NOMO-1 treated with DMSO at 0.1 percent for 48 hours (cell line): ENCODE measurements at regions not wholly inside any gene's neighbourhood (a gene's known extent, or its start where the extent isn't known, plus 50 kb on each side); places are given as distances from the start of the nearest gene placed in this dataset.
A peak's percentile ranks its signal among the peaks of the same experiment; 100 is the strongest.

Source experiments
- DNase-seq: peaks from one replicate; lab custom pipeline; 2025; ENCODE audit not compliant: unreplicated experiment; lab: John Stamatoyannopoulos, UW

GRCh38 chr3:148254402-148254801, 443.3 kb upstream of the AGTR1 start:
- no peak for DNase-seq

- no peak for DNase-seq
Observed at GRCh38 chr3:148255981-148256969, 441.4 kb upstream of the AGTR1 start.

DNA sequence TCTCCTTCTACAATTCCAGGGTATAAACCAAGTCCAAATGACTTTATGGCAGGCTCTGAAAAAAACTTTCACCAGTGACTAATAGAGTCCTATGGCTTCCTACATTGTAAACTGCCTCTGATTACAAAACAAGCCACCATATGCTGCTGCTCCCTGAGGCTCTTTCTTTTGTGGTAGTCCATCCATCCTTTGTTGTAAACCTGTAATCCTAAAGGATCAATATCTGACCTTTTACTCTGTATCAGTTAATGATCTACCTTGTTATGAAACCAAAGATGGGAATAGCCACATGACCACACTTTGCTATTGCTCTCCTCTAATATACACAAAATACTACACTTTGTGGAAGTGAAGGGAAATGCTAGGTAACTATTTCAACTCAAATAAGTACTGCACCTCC, 434.7 kb upstream of the AGTR1 start:
- DNase-seq = no peak

DNA sequence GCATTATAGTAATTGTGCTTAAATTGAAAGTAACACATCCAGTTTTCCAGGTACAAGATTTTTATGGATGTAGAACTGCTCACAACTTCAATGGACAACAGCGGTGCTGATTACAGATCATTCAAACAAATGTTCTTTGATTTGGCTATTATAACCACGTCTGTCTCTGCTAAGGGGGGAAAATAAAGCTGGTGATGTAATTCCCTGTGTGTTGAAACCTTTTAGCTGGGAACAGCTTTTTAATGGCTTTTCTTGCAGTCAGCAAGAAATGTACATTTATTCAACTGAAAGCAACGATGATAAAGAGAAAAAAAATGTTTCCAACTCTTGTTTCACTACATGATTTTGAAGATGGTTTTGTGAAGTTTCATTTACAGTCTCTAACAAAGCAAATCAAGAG, 431.9 kb upstream of the AGTR1 start:
- DNase-seq = no peak

GRCh38 chr3:148266341-148266740, 431.4 kb upstream of the AGTR1 start:
- DNase-seq = no peak

DNA sequence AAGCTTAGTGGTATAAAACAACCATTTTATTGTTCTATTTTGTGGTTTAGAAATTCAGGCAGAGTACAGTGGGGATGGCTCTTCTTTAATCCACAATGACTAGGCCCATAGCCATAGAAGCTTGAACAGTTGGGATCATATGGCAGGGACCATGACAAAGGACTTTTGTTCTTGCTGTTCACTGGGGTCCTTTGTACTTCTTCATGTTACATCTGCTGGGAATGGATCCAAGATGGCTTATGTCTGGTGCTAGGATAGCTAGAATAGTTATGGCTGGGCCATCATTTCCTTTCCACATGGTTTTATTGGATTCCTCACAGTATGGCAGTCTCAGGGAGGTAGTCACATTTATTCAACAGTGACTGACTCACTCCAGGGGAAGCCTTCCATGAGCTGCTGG, 427.9 kb upstream of the AGTR1 start:
- no peak for DNase-seq

DNA sequence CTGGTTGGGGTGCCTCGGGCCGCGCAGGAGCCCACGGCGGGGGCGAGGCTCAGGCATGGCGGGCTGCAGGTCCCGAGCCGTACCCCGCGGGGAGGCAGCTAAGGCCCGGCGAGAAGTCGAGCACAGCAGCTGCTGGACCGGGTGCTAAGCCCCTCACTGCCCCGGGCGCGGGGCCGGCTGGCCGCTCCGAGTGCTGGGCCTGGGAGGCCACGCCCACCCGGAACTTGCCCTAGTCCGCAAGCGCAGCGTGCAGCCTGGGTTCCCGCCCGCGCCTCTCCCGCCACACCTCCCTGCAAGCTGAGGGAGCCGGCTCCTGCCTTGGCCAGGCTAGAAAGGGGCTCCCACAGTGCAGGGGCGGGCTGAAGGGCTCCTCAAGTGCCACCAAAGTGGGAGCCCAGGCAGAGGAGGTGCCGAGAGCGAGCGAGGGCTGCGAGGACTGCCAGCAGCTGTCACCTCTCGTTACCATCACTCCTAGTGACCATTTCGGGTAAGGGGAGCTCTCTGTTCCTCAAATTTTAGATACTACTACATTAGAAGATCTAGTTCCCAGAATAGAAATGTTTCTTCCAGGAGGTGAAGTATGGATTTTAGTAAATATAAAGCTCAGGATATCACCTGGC, 417.0 kb upstream of the AGTR1 start:
- no peak for DNase-seq

GRCh38 chr3:148289159-148289558, 408.5 kb upstream of the AGTR1 start:
- DNase-seq = no peak

DNA sequence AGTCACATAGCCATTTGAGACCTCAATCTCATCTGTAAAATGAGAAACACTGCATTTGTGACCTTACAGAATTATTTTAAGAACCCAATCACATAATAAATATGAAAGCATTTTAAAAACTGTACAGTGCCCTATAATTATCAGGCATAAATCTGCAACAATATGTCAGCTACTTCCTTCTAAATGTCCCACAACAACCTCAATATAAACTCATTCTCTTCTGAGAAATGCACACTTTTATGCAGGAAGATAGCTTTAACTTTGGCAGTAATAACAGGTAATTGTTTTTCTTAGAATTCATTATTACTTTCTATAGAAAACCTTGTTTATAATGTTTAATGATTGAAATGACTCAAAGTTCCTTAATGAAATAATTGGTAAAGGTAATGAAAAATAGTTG, 400.7 kb upstream of the AGTR1 start:
- no peak for DNase-seq

GRCh38 chr3:148307443-148307843, 390.3 kb upstream of the AGTR1 start:
- no peak for DNase-seq

- DNase-seq = peak; percentile 5
Observed at GRCh38 chr3:148309390-148310035, 388.2 kb upstream of the AGTR1 start.

GRCh38 chr3:148315756-148316155, 381.9 kb upstream of the AGTR1 start:
- no peak for DNase-seq

GRCh38 chr3:148318240-148318639, 379.5 kb upstream of the AGTR1 start:
- no peak for DNase-seq

- DNase-seq = peak; percentile 98
Observed at GRCh38 chr3:148319161-148319915, 378.4 kb upstream of the AGTR1 start.

DNA sequence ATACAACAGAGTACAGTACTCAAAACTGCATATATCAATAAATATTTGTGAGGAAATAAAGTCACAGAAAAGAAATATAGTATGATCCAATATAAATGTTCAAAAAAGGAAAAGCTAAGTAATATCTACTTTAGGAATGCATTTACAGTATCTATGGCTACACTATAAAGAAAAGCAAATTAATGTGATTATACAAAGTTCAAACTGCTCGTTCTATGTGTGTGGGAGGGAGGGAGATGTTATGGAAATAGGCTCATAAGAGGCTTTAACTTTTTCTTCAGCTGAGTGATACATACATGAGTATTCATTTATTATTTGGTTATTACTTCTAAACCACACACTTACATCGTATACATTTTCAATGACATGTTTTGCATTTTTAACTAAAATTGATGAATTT, 377.7 kb upstream of the AGTR1 start:
- no peak for DNase-seq

GRCh38 chr3:148329481-148330235, 368.0 kb upstream of the AGTR1 start:
- DNase-seq = no peak

DNA sequence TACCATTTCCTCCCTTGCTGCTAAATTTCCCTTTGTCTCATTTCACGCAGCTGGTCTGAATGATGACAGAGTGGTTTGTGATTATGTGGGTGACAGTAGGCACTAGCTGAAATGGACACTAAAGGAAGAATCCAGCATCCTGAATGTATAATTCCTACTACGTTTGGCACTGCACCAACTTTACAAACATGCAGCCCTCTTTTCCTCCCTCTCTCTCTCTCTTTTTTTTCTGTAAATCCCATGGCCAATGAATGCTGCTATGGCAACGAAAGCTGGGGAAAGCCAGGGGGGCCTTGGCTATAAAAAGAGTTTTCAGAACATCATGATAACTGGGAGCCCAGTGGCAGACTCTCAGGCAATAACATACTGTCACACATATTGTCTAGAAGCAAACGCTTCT, 367.2 kb upstream of the AGTR1 start:
- no peak for DNase-seq

GRCh38 chr3:148331081-148331846, 366.4 kb upstream of the AGTR1 start:
- DNase-seq = no peak

DNA sequence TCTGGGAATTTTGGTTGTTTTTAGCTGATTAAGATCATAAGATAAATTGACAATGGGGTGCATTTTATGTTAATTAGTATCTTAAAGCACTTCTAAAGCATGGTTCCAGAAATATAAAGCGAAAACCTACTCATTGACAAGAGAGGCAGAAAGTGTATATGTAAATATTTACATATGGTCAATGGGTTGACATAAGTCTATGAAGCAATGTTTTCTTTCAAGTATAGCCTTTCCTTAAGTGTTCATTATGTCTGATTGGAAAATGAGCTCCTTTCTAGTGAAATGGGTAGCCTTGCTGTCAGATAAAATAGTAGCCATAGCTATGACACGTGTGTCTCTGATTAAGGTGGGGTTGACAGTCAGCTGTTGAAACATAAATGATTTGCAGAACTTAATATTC, 365.2 kb upstream of the AGTR1 start:
- DNase-seq = no peak

DNA sequence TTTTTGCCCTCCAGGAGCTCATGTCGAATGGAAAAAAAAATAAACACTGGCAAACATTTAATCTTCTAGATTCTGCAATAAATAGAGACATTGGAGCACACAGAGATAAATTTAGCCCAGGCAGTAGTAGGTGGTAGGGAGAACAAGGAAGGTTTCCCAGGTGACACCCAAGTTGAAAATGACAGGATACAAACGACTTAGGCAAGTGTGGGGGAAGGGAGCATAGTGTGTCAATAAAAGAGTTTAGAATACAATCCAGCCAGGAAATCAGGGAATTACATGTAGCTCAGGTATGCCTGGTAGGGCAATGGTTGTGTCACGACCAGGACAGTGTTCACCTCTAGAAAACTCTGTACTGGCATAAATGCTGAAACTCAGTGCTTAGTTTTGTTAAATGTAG, 364.6 kb upstream of the AGTR1 start:
- DNase-seq = no peak
